Lung (tissue), 11 donors: ENCODE measurements at regions not wholly inside any gene's neighbourhood (a gene's known extent, or its start where the extent isn't known, plus 50 kb on each side); places are given as distances from the start of the nearest gene placed in this dataset.

Experiments used
- ATAC-seq: fragments of 200-7000 bp; cut with Tn5 transposase; one replicate; pipeline ENCODE4 v1.9.1; 2020; ENCODE audit warnings: moderate number of reproducible peaks; ENCODE audit not compliant: insufficient read depth, low FRiP score
- DNase-seq, 3 donors: peaks; one replicate each; pipeline ENCODE4 v3.0.0-alpha.2; 2013 to 2017
- H3K27ac ChIP-seq, 2 donors: one replicate each; pipeline ENCODE4 v1.5.1; 2013; ENCODE audit warnings: mild to moderate bottlenecking in 2 of 2, moderate library complexity in 2 of 2, control low read depth in 1 of 2, inconsistent platforms in 1 of 2, low read depth in 1 of 2, low read length in 1 of 2
- H3K27me3 ChIP-seq, 3 donors: one replicate each; pipeline ENCODE4 v1.5.1; 2013; ENCODE audit warnings: low read length in 2 of 3; ENCODE audit not compliant: control insufficient read depth in 3 of 3, insufficient read depth in 3 of 3
- H3K36me3 ChIP-seq, 4 donors: one replicate each; pipeline ENCODE4 v1.5.1; 2013; ENCODE audit warnings: low read length in 4 of 4, mild to moderate bottlenecking in 1 of 4, moderate library complexity in 1 of 4; ENCODE audit not compliant: control insufficient read depth in 4 of 4, insufficient read depth in 4 of 4
- H3K4me1 ChIP-seq, 5 donors: one replicate each; pipeline ENCODE4 v1.5.1; 2013; ENCODE audit warnings: low read length in 5 of 5, mild to moderate bottlenecking in 2 of 5, moderate library complexity in 1 of 5; ENCODE audit not compliant: control insufficient read depth in 5 of 5, insufficient read depth in 5 of 5
- H3K4me3 ChIP-seq: one replicate; pipeline ENCODE4 v1.5.1; 2013; ENCODE audit warnings: mild to moderate bottlenecking, control low read depth, moderate library complexity
- H3K9ac ChIP-seq, 2 donors: one replicate each; pipeline ENCODE4 v1.5.1; 2013; ENCODE audit warnings: low read length in 2 of 2, control low read depth in 1 of 2; ENCODE audit not compliant: insufficient read depth in 1 of 2
- H3K9me3 ChIP-seq, 4 donors: one replicate each; pipeline ENCODE4 v1.5.1; 2013; ENCODE audit warnings: low read length in 3 of 4, mild to moderate bottlenecking in 1 of 4, moderate library complexity in 1 of 4; ENCODE audit not compliant: control insufficient read depth in 4 of 4, insufficient read depth in 3 of 4
- CTCF ChIP-seq: IDR thresholded peaks from 2 replicates; pipeline ENCODE4 v1.5.1; 2012; ENCODE audit warnings: mild to moderate bottlenecking; ENCODE audit errors: control extremely low read depth, extremely low read depth
- WGBS, 2 donors: extraction: QIAGEN DNeasy Blood & Tissue Kit; methylation state at CpG; one replicate each; pipeline ENCODE4 v1.1.7; 2013; 5-methylcytosine and 5-hydroxymethylcytosine counted together
- donor health status: control.
- donor health status: control.
- donor health status: Bipolar disorder and iron deficiency.
- donor health status: healthy.
- donor health status: DM: yes; HTN: yes; CAD: no.

- no peak for TF ChIP-seq CTCF
These were observed 776.9 kb downstream of the SLC6A15 start for GRCh38 chr12:84135586-84136279.

DNA sequence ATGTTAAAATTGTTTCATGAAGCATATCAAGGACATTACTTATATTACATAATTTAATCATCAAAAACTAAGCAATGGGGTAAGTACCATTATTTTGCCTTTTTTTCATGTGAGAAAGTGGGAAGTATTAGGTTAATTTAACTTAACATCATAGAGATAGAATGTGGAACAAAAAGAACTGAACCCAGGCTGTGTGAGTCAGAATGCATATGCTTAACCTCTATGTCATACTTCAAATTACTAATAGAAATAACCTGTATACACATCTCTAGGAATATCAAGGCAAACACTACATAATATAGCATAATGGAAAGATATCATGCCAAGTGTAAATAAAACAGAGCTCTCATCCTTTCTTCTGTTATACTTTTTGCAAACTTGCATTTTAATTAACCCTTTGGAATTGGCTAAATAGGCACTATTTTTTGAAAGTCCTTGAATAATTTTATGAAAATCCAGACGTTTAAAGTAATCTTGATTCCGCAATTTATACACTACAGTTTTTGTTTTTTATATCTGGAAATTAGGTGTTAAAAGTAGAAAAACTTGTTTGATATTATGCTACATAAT, 777.7 kb downstream of the SLC6A15 start:
- 59 to 62% methylated on average over 2 of the region's 2 CpGs for WGBS, 2 donors
- H3K9ac ChIP-seq, result no peak overlapping the region
- H3K4me3 ChIP-seq, result no peak overlapping the region
- TF ChIP-seq CTCF, result no peak
- no peak for DNase-seq
- no peaks in the 10 kb centered on the region for H3K4me1 ChIP-seq
- H3K27me3 ChIP-seq, result no peaks in the 10 kb centered on the region
- H3K36me3 ChIP-seq, result no peaks in the 10 kb centered on the region
- ATAC-seq, result no peak
- peaks cover 0 to under 1% (median 0%) of the 10 kb centered on the region in 4 donors for H3K9me3 ChIP-seq
- no peak overlapping the region for H3K27ac ChIP-seq

More at GRCh38 chr12:84135586-84136279, 776.9 kb downstream of the SLC6A15 start:
- H3K27me3 ChIP-seq, result no peaks in the 10 kb centered on the region
- H3K4me1 ChIP-seq, result no peaks in the 10 kb centered on the region
- H3K4me3 ChIP-seq, result no peak overlapping the region
- ATAC-seq, result no peak
- no peak for DNase-seq
- 30 to 59% methylated on average over 1 of the region's 1 CpG for WGBS, 2 donors
- H3K9me3 ChIP-seq, result peaks cover 0 to 4% (median 0%) of the 10 kb centered on the region in 4 donors
- H3K27ac ChIP-seq, result no peak overlapping the region
- H3K36me3 ChIP-seq, result no peaks in the 10 kb centered on the region
- H3K9ac ChIP-seq, result no peak overlapping the region

- WGBS, 2 donors, result 67 to 76% methylated on average over 2 of the region's 2 CpGs
- DNase-seq (peak in 1 of 3 donors; percentile 24), ATAC-seq (no peak)
- TF ChIP-seq CTCF, result no peak
- no peak overlapping the region for H3K4me3 ChIP-seq
- peaks cover 0 to 1% (median 0%) of the 10 kb centered on the region in 4 donors for H3K9me3 ChIP-seq
- H3K4me1 ChIP-seq, result no peaks in the 10 kb centered on the region
- H3K27ac ChIP-seq, result no peak overlapping the region
- no peaks in the 10 kb centered on the region for H3K27me3 ChIP-seq
- no peak overlapping the region for H3K9ac ChIP-seq
- no peaks in the 10 kb centered on the region for H3K36me3 ChIP-seq
These were observed 781.5 kb downstream of the SLC6A15 start for GRCh38 chr12:84131076-84131475.
